H9 (cell line): ENCODE measurements at regions not wholly inside any gene's neighbourhood (a gene's known extent, or its start where the extent isn't known, plus 50 kb on each side); places are given as distances from the start of the nearest gene placed in this dataset.

Source experiments
- DNase-seq: peaks from one replicate; pipeline ENCODE4 v3.0.0-alpha.2; 2017
- H2AFZ ChIP-seq: one replicate; pipeline ENCODE4 v1.6.1; 2013; ENCODE audit warnings: mild to moderate bottlenecking, low read length, control low read depth, moderate library complexity
- H2AK5ac ChIP-seq: 2 replicates; pipeline ENCODE4 v1.6.1; 2013; ENCODE audit warnings: low read length, control low read depth, mixed read lengths; ENCODE audit not compliant: insufficient read length
- H2BK120ac ChIP-seq: one replicate; pipeline ENCODE4 v1.6.1; 2013; ENCODE audit warnings: low read depth, mild to moderate bottlenecking, low read length, control low read depth, inconsistent platforms; ENCODE audit not compliant: poor library complexity, severe bottlenecking
- H2BK12ac ChIP-seq: 2 replicates; pipeline ENCODE4 v1.6.1; 2013; ENCODE audit warnings: low read length, control low read depth, mixed read lengths, low read depth; ENCODE audit not compliant: insufficient read length
- H2BK15ac ChIP-seq: 2 replicates; pipeline ENCODE4 v1.6.1; 2013; ENCODE audit warnings: low read depth, low read length, control low read depth
- H2BK20ac ChIP-seq: one replicate; pipeline ENCODE4 v1.6.1; 2013; ENCODE audit warnings: low read depth, mild to moderate bottlenecking, low read length, control low read depth, inconsistent platforms; ENCODE audit not compliant: poor library complexity, severe bottlenecking
- H2BK5ac ChIP-seq: 2 replicates; pipeline ENCODE4 v1.6.1; 2013; ENCODE audit warnings: low read length, control low read depth, mixed read lengths; ENCODE audit not compliant: insufficient read length
- H3K14ac ChIP-seq: 2 replicates; pipeline ENCODE4 v1.6.1; 2013; ENCODE audit warnings: low read length, control low read depth; ENCODE audit not compliant: insufficient read depth
- H3K18ac ChIP-seq: 2 replicates; pipeline ENCODE4 v1.6.1; 2013; ENCODE audit warnings: low read depth, mild to moderate bottlenecking, mixed read lengths, low read length, control low read depth; ENCODE audit not compliant: insufficient read length
- H3K23ac ChIP-seq: 2 replicates; pipeline ENCODE4 v1.6.1; 2013; ENCODE audit warnings: low read length, control low read depth, mixed read lengths, low read depth; ENCODE audit not compliant: insufficient read length
- H3K23me2 ChIP-seq: 2 replicates; pipeline ENCODE4 v1.6.1; 2013; ENCODE audit warnings: low read depth, mild to moderate bottlenecking, mixed read lengths, low read length, control low read depth; ENCODE audit not compliant: insufficient read length, poor library complexity, severe bottlenecking
- H3K27ac ChIP-seq: 2 replicates; pipeline ENCODE4 v1.5.1; 2013; ENCODE audit warnings: low read length, control low read depth, mixed read lengths, low read depth; ENCODE audit not compliant: insufficient read length
- H3K27me3 ChIP-seq: 2 replicates; pipeline ENCODE4 v1.6.1; 2013; ENCODE audit warnings: low read length, control low read depth, inconsistent platforms; ENCODE audit not compliant: insufficient read depth
- H3K4ac ChIP-seq: 2 replicates; pipeline ENCODE4 v1.6.1; 2013; ENCODE audit warnings: low read depth, mild to moderate bottlenecking, control low read depth, inconsistent platforms, low read length, moderate library complexity
- H3K4me1 ChIP-seq: 2 replicates; pipeline ENCODE4 v1.6.1; 2013; ENCODE audit warnings: low read length, control low read depth, inconsistent platforms; ENCODE audit not compliant: insufficient read depth
- H3K4me2 ChIP-seq: 2 replicates; pipeline ENCODE4 v1.6.1; 2013; ENCODE audit warnings: low read length, control low read depth, mixed read lengths; ENCODE audit not compliant: insufficient read length, insufficient read depth
- H3K56ac ChIP-seq: 2 replicates; pipeline ENCODE4 v1.6.1; 2013; ENCODE audit warnings: low read depth, mild to moderate bottlenecking, mixed read lengths, low read length, control low read depth; ENCODE audit not compliant: insufficient read length
- H3K79me1 ChIP-seq: 2 replicates; pipeline ENCODE4 v1.6.1; 2013; ENCODE audit warnings: low read depth, mild to moderate bottlenecking, moderate library complexity, low read length, control low read depth, inconsistent platforms; ENCODE audit not compliant: insufficient read depth, poor library complexity, severe bottlenecking
- H3K79me2 ChIP-seq: 2 replicates; pipeline ENCODE4 v1.6.1; 2013; ENCODE audit warnings: low read length, control low read depth, inconsistent platforms; ENCODE audit not compliant: insufficient read depth
- H3K9ac ChIP-seq: 2 replicates; pipeline ENCODE4 v1.6.1; 2013; ENCODE audit warnings: low read length, control low read depth, mixed read lengths; ENCODE audit not compliant: insufficient read length; ENCODE audit errors: extremely low read depth
- H3K9me3 ChIP-seq: one replicate; pipeline ENCODE4 v1.6.1; 2013; ENCODE audit warnings: low read depth, low read length, inconsistent platforms; ENCODE audit not compliant: control insufficient read depth
- H3T11ph ChIP-seq: one replicate; pipeline ENCODE4 v1.6.1; 2013; ENCODE audit warnings: mild to moderate bottlenecking, low read length, control low read depth, inconsistent platforms
- H4K20me1 ChIP-seq: one replicate; pipeline ENCODE4 v1.6.1; 2013; ENCODE audit not compliant: control insufficient read depth, insufficient read length, insufficient read depth
- H4K5ac ChIP-seq: 2 replicates; pipeline ENCODE4 v1.6.1; 2013; ENCODE audit warnings: low read depth, mild to moderate bottlenecking, mixed read lengths, low read length, control low read depth; ENCODE audit not compliant: insufficient read length
- H4K8ac ChIP-seq: replicated peaks from 2 replicates; pipeline ENCODE4 v1.6.1; 2013; ENCODE audit warnings: low read length, control low read depth, mixed read lengths, low read depth; ENCODE audit not compliant: insufficient read length
- H4K91ac ChIP-seq: 2 replicates; pipeline ENCODE4 v1.6.1; 2013; ENCODE audit warnings: low read depth, mild to moderate bottlenecking, moderate library complexity, mixed read lengths, low read length, control low read depth; ENCODE audit not compliant: insufficient read length
- H3K27ac Mint-ChIP-seq, 3 experiments: 2 replicates in 2 of 3; 3 replicates in 1 of 3; pipeline ENCODE4 v1.8.0; 2020 to 2021; ENCODE audit warnings: mixed read lengths in 3 of 3, mild to moderate bottlenecking in 1 of 3, moderate library complexity in 1 of 3
- H3K27me3 Mint-ChIP-seq: 2 replicates; pipeline ENCODE4 v1.8.0; 2021; ENCODE audit warnings: low read depth, mild to moderate bottlenecking, moderate library complexity, mixed read lengths
- H3K36me3 Mint-ChIP-seq, 3 experiments: 2 replicates in 2 of 3; 3 replicates in 1 of 3; pipeline ENCODE4 v1.8.0; 2020 to 2021; ENCODE audit warnings: low read depth in 3 of 3, mixed read lengths in 3 of 3; ENCODE audit not compliant: insufficient read depth in 1 of 3
- H3K4me1 Mint-ChIP-seq, 2 experiments: 2 replicates each; pipeline ENCODE4 v1.8.0; 2020; ENCODE audit warnings: mixed read lengths in 2 of 2
- H3K4me3 Mint-ChIP-seq, 2 experiments: 2 replicates in 1 of 2; 3 replicates in 1 of 2; pipeline ENCODE4 v1.8.0; 2020 to 2021; ENCODE audit warnings: mild to moderate bottlenecking in 2 of 2, mixed read lengths in 2 of 2, moderate library complexity in 1 of 2
- H3K9me3 Mint-ChIP-seq, 2 experiments: 2 replicates in 1 of 2; 3 replicates in 1 of 2; pipeline ENCODE4 v1.8.0; 2020; ENCODE audit warnings: mild to moderate bottlenecking in 2 of 2, mixed read lengths in 2 of 2, moderate library complexity in 1 of 2
- CTCF ChIP-seq: fragments of 200-600 bp; sonication (generic); conservative IDR thresholded peaks from 3 replicates; pipeline ENCODE4 v1.8.0; 2021; ENCODE audit warnings: antibody characterized with exemption, mild to moderate bottlenecking
- WGBS: extraction: QIAGEN DNeasy Blood & Tissue Kit; methylation state at CpG from one replicate; pipeline ENCODE4 v1.1.7; 2013; ENCODE audit warnings: missing lambda C conversion rate, low lambda C conversion rate, mixed read lengths; ENCODE audit not compliant: insufficient read length; ENCODE audit errors: extremely low coverage; 5-methylcytosine and 5-hydroxymethylcytosine counted together

- Histone ChIP-seq H4K91ac (no peak overlapping the region), H3K14ac (no peak overlapping the region)
Measured at GRCh38 chr13:103862525-103862924, 796.3 kb upstream of the SLC10A2 start.

More at GRCh38 chr13:103862525-103862924, 796.3 kb upstream of the SLC10A2 start:
- Histone ChIP-seq H3K23me2 (no peaks in the 10 kb centered on the region), H3K18ac (no peak overlapping the region), H2BK15ac (no peak overlapping the region), H2BK12ac (no peak overlapping the region), H3K23ac (no peak overlapping the region), H3K4me1 (no peaks in the 10 kb centered on the region), H4K5ac (no peak overlapping the region), H3K4me2 (no peak overlapping the region), H2BK5ac (no peak overlapping the region), H2AK5ac (no peak overlapping the region), H4K8ac (no peak overlapping the region), H2BK20ac (no peak overlapping the region), H3K79me2 (no peaks in the 10 kb centered on the region), H3K27me3 (no peaks in the 10 kb centered on the region), H2BK120ac (no peak overlapping the region), H3K56ac (no peak overlapping the region), H3T11ph (no peak overlapping the region), H3K4ac (no peak overlapping the region), H3K27ac (no peak overlapping the region), H3K9ac (no peak overlapping the region), H3K9me3 (no peaks in the 10 kb centered on the region), H4K20me1 (no peaks in the 10 kb centered on the region), H3K79me1 (no peaks in the 10 kb centered on the region), H2AFZ (no peak overlapping the region)
- Mint-ChIP-seq H3K27ac (no peak overlapping the region), H3K9me3 (no peaks in the 10 kb centered on the region), H3K4me3 (no peak overlapping the region), H3K36me3 (no peaks in the 10 kb centered on the region), H3K4me1 (peaks cover 9% of the 10 kb centered on the region in 2 experiments), H3K27me3 (no peaks in the 10 kb centered on the region)
- no CpG with 5 or more reads among the region's 4 CpGs for WGBS
- DNase-seq, result no peak
- no peak for TF ChIP-seq CTCF
